ENCODE measurements at regions not wholly inside any gene's neighbourhood (a gene's known extent, or its start where the extent isn't known, plus 50 kb on each side); places are given as distances from the start of the nearest gene placed in this dataset.

- DNase-seq (no peak), ATAC-seq (ENCODE audit: low read depth) (no peak)
- ChIA-PET POLR2A (interaction anchor here (0.7 kb wide), 1 partner anchor 9 kb away, joined by 3 read pairs; no protein-coding TSS in a partner anchor), CTCF (no interaction called here)
- H3K27me3 Mint-ChIP-seq: no peaks in the 10 kb centered on the region
- no peak for TF ChIP-seq CTCF (IDR thresholded peaks at IDR 0.05)
- no peak overlapping the region for H3K27ac Mint-ChIP-seq
- H3K4me1 Mint-ChIP-seq: no peaks in the 10 kb centered on the region
- no peaks in the 10 kb centered on the region for H3K36me3 Mint-ChIP-seq (ENCODE audit: low read depth)
- intact Hi-C loops (cut with micrococcal nuclease): no loop called here
- peaks cover 2% of the 10 kb centered on the region for H3K9me3 Mint-ChIP-seq
- H3K4me3 Mint-ChIP-seq: no peak overlapping the region
These were observed 207.7 kb downstream of the PLOD2 start for GRCh38 chr3:145953316-145953715.

GRCh38 chr3:145959457-145960088 is 201.4 kb downstream of the PLOD2 start:
- H3K9me3 Mint-ChIP-seq: no peaks in the 10 kb centered on the region
- no peaks in the 10 kb centered on the region for H3K36me3 Mint-ChIP-seq (ENCODE audit: low read depth)
- H3K4me1 Mint-ChIP-seq: no peaks in the 10 kb centered on the region
- no peak overlapping the region for H3K4me3 Mint-ChIP-seq
- no peak for TF ChIP-seq CTCF (IDR thresholded peaks at IDR 0.05)
- no peaks in the 10 kb centered on the region for H3K27me3 Mint-ChIP-seq
- ATAC-seq (ENCODE audit: low read depth): no peak
- ChIA-PET CTCF (no interaction called here), POLR2A (no interaction called here)
- intact Hi-C loops (cut with micrococcal nuclease): no loop called here
- no peak overlapping the region for H3K27ac Mint-ChIP-seq
- no peak for DNase-seq

- TF ChIP-seq CTCF (IDR thresholded peaks at IDR 0.05): no peak
- H3K27ac Mint-ChIP-seq: no peak overlapping the region
- ATAC-seq (ENCODE audit: low read depth) (no peak), DNase-seq (no peak)
- H3K4me1 Mint-ChIP-seq: no peaks in the 10 kb centered on the region
- no peaks in the 10 kb centered on the region for H3K9me3 Mint-ChIP-seq
- POLR2A ChIA-PET: no interaction called here
- intact Hi-C loops (cut with micrococcal nuclease): no loop called here
- CTCF ChIA-PET: no interaction called here
- H3K36me3 Mint-ChIP-seq (ENCODE audit: low read depth): no peaks in the 10 kb centered on the region
- no peaks in the 10 kb centered on the region for H3K27me3 Mint-ChIP-seq
- no peak overlapping the region for H3K4me3 Mint-ChIP-seq
These were observed 197.9 kb downstream of the PLOD2 start for GRCh38 chr3:145963111-145963510.

DNA sequence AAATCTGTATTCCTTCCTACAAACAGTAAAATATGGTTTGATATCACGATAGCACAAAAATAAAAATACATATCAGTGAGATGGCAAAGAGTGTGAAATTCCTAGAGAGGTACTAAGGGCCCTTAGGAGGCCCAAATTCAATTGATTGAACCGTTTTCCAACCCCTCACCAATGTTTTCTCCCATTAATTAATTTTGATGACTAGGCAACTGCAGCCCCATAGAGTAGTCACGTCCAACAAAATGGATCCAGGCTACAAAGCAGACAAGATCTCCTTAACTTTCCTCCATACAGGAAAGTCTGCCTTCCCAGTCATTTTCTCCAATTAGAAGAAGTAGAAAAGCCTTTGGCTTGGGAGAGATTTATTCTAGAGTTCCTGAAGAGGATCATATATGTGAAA is 193.9 kb downstream of the PLOD2 start:
- CTCF ChIA-PET: no interaction called here
- Mint-ChIP-seq H3K9me3 (no peaks in the 10 kb centered on the region), H3K36me3 (ENCODE audit: low read depth) (no peaks in the 10 kb centered on the region), H3K27ac (no peak overlapping the region), H3K4me3 (no peak overlapping the region), H3K27me3 (no peaks in the 10 kb centered on the region), H3K4me1 (no peaks in the 10 kb centered on the region)
- intact Hi-C loops (cut with micrococcal nuclease): no loop called here
- POLR2A ChIA-PET: no interaction called here
- ATAC-seq (ENCODE audit: low read depth) (no peak), DNase-seq (no peak)
- TF ChIP-seq CTCF (IDR thresholded peaks at IDR 0.05): no peak

DNA sequence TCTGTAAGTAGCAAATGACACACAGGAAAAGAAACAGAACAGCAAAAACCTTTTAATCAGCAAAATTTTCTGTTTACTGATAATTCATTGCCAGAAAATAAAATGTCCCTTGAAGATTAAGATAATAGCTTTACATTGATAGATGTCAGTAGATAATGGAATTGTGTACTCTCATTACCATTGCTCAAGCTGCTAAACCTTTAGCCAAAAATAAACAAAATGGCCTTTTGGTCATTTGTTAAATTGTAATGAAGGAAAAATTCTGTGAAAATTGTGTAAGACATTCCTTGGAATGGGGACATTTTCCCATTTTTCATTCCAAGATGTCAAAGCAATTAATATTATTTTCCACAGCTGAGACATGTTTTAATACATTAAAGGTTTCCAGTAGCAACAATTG is 189.8 kb downstream of the PLOD2 start:
- DNase-seq (no peak), ATAC-seq (ENCODE audit: low read depth) (no peak)
- intact Hi-C loops (cut with micrococcal nuclease): no loop called here
- Mint-ChIP-seq H3K27me3 (no peaks in the 10 kb centered on the region), H3K9me3 (no peaks in the 10 kb centered on the region), H3K4me1 (no peaks in the 10 kb centered on the region), H3K27ac (no peak overlapping the region), H3K36me3 (ENCODE audit: low read depth) (no peaks in the 10 kb centered on the region), H3K4me3 (no peak overlapping the region)
- no peak for TF ChIP-seq CTCF (IDR thresholded peaks at IDR 0.05)
- ChIA-PET POLR2A (no interaction called here), CTCF (no interaction called here)

Data from activated B cell treated with CpG ODN at 0.5 μM for 24 hours (primary cell).